ENCODE measurements at regions not wholly inside any gene's neighbourhood (a gene's known extent, or its start where the extent isn't known, plus 50 kb on each side); places are given as distances from the start of the nearest gene placed in this dataset.
"Not testable (repeated sequence)": the region's sequence is repeated elsewhere in the genome, so short reads cannot be mapped to it uniquely, and the experiment has no call there.

DNA sequence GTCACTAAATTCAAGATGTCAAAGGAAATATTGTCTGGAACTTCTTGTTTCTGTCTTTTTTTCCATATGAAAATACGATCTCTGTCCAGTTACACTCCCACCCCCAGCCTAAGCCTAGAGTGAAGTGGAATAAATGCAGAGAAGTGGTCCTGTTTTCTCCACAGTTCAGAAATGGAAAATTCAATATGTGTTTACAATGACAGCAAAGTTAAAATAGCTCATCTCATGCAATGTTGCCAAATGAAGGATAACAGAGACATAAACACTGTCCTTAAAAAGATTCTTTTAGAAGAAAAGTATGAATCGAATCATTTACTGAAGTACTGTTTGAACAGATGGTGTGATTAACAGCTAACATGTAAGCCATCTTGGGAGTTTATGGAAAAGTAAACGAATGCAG is 160.8 kb upstream of the STK26 start:
- TF ChIP-seq, protein P1, sequence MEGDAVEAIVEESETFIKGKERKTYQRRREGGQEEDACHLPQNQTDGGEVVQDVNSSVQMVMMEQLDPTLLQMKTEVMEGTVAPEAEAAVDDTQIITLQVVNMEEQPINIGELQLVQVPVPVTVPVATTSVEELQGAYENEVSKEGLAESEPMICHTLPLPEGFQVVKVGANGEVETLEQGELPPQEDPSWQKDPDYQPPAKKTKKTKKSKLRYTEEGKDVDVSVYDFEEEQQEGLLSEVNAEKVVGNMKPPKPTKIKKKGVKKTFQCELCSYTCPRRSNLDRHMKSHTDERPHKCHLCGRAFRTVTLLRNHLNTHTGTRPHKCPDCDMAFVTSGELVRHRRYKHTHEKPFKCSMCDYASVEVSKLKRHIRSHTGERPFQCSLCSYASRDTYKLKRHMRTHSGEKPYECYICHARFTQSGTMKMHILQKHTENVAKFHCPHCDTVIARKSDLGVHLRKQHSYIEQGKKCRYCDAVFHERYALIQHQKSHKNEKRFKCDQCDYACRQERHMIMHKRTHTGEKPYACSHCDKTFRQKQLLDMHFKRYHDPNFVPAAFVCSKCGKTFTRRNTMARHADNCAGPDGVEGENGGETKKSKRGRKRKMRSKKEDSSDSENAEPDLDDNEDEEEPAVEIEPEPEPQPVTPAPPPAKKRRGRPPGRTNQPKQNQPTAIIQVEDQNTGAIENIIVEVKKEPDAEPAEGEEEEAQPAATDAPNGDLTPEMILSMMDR (IDR thresholded peaks at IDR 0.05; ENCODE audit: control extremely low read depth, extremely low read depth, low read depth, missing control alignments), result no peak
- DNase-seq (ENCODE audit: extremely low spot score), result no peak
- POLR2A ChIA-PET, result no interaction called here
- CTCF ChIA-PET, result no interaction called here

DNA sequence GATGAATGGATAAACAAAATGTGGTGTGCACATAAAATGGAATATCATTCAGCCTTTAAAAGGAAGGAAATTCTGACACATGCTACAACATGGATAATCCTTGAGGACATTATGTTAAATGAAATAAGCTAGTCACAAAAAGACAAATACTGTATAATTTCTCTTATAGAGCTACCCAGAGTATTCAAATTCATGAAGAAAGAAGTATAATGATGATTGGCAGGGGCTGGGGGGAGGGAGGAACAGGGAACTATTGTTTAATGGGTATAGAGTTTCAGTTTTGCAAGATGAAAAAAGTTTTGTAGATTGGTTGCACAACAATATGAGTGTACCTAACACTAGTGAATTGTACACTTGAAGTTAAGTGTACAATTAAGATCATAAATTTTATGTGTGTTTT is 153.9 kb upstream of the STK26 start:
- TF ChIP-seq, protein P1 (IDR thresholded peaks at IDR 0.05; ENCODE audit: control extremely low read depth, extremely low read depth, low read depth, missing control alignments), result no peak
- POLR2A ChIA-PET, result no interaction called here
- DNase-seq (ENCODE audit: extremely low spot score), result no peak
- CTCF ChIA-PET, result interaction anchor here (1.1 kb wide), 1 partner anchor 16 kb away, joined by 4 read pairs; no protein-coding TSS in a partner anchor

DNA sequence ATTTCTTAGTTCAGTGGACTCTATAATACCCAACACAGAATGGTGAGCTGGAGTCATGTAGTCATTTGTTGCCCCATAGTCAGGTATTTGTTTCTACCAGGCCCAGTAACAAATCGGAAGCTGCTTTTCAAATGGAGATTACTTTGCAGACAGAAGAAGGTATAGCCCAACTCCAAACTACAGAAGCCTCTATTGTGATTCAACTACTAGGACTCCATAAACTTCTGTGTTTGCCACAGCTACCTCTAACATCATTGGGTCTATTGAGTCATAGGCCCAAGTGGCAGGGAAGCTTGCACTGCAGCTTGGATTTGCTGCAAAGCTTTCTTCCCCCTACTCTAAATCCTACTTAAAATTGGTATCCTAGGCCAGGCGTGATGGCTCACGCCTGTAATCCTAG is 148.8 kb upstream of the STK26 start:
- TF ChIP-seq, protein P1 (IDR thresholded peaks at IDR 0.05; ENCODE audit: control extremely low read depth, extremely low read depth, low read depth, missing control alignments), result no peak
- ChIA-PET CTCF (no interaction called here), POLR2A (no interaction called here)
- no peak for DNase-seq (ENCODE audit: extremely low spot score)

DNA sequence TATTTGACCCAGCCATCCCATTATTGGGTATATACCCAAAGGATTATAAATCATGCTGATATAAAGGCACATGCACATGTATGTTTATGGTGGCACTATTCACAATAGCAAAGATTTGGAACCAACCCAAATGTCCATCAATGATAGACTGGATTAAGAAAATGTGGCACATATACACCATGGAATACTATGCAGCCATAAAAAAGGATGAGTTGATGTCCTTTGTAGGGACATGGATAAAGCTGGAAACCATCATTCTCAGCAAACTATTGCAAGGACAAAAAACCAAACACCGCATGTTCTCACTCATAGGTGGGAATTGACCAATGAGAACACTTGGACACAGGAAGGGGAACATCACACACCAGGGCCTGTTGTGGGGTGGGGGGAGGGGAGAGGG is 147.3 kb upstream of the STK26 start:
- POLR2A ChIA-PET; DNase-seq (ENCODE audit: extremely low spot score); CTCF ChIA-PET: not testable (repeated sequence)

DNA sequence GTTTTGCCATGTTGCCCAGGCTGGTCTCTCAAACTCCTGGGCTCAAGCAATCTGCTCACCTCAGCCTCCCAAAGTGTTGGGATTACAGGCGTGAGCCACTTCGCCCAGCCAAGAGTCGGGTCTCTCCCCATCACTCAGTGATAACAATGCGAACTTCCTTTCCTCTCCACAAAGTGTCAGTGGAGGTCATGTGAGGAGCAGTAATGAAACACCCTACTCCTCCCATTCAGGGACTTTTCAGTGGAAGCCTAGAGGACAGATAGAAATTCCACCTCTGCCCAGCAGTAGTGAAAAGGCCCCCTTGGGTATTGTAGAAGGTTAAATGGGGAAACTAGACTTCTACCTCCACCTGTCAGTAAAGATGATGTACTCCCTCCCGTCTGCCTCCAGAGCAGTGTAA is 141.9 kb upstream of the STK26 start:
- TF ChIP-seq, protein P1 (IDR thresholded peaks at IDR 0.05; ENCODE audit: control extremely low read depth, extremely low read depth, low read depth, missing control alignments), result no peak
- POLR2A ChIA-PET, result no interaction called here
- DNase-seq (ENCODE audit: extremely low spot score), result no peak
- CTCF ChIA-PET, result interaction anchor here (0.9 kb wide), 1 partner anchor 36 kb away, joined by 3 read pairs; no protein-coding TSS in a partner anchor

DNA sequence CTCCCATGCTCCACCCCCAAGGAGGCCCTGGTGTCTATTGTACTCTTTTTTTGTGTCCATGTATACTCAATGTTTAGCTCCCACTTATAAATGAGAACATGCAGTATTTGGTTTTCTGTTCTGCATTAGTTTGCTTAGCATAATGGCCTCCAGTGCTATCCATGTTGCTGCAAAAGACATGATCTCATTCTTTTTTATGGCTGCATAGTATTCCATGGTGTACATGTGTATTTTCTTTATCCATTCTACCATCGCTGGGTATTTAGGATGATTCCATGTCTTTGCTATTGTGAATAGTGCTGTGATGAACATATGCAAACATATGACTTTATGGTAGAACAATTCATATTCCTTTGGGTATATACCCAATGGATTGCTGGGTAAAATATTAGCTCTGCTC is 138.1 kb upstream of the STK26 start:
- POLR2A ChIA-PET; CTCF ChIA-PET; DNase-seq (ENCODE audit: extremely low spot score): not testable (repeated sequence)

DNA sequence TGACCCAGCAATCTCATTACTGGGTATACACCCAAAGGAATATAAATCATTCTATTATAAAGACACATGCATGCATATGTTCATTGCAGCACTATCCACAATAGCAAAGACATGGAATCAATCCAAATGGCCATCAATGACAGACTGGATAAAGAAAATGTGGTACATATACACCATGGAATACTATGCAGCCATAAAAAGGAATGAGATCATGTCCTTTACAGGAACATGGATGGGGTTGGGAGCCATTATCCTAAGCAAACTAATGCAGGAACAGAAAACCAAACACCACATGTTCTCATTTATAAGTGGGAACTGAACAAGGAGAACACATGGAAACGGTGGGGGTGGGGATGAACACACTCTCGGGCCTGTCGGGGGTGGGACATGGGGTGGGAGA is 129.2 kb upstream of the STK26 start:
- DNase-seq (ENCODE audit: extremely low spot score); POLR2A ChIA-PET; CTCF ChIA-PET: not testable (repeated sequence)

DNA sequence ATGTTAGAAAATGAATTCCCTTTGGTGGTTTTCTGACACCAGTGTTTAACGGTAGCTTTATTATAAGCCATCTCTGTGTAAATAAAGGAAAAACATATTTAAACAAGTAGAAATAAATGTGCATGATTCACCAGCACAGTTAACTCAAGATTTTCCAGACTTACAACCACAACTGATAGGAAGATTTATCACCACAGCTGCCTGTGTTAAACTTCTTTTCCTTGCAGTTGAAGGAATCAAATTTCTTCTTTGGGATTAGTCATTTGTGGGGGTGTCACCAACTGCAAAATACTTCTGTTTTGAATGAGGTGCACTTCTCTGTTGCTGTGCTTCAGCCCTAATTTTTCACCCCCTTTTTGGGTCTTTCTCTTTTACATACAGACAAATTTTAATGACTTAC is 128.1 kb upstream of the STK26 start:
- TF ChIP-seq, protein P1 (IDR thresholded peaks at IDR 0.05; ENCODE audit: control extremely low read depth, extremely low read depth, low read depth, missing control alignments), result no peak
- DNase-seq (ENCODE audit: extremely low spot score), result no peak
- ChIA-PET CTCF (no interaction called here), POLR2A (no interaction called here)
